ENCODE measurements at regions not wholly inside any gene's neighbourhood (a gene's known extent, or its start where the extent isn't known, plus 50 kb on each side); places are given as distances from the start of the nearest gene placed in this dataset.
"Not testable (repeated sequence)": the region's sequence is repeated elsewhere in the genome, so short reads cannot be mapped to it uniquely, and the experiment has no call there.

GRCh38 chr5:174497939-174498338, 226.4 kb upstream of the MSX2 start:
- peaks cover 12% of the 10 kb centered on the region for H3K27me3 Mint-ChIP-seq (ENCODE audit: low read depth)
- H3K36me3 Mint-ChIP-seq (ENCODE audit: low read depth); DNase-seq; CTCF ChIA-PET; H3K9me3 Mint-ChIP-seq; H3K27ac Mint-ChIP-seq; intact Hi-C loops (cut with micrococcal nuclease); H3K4me3 Mint-ChIP-seq; H3K4me1 Mint-ChIP-seq (ENCODE audit: low read depth): not testable (repeated sequence)

DNA sequence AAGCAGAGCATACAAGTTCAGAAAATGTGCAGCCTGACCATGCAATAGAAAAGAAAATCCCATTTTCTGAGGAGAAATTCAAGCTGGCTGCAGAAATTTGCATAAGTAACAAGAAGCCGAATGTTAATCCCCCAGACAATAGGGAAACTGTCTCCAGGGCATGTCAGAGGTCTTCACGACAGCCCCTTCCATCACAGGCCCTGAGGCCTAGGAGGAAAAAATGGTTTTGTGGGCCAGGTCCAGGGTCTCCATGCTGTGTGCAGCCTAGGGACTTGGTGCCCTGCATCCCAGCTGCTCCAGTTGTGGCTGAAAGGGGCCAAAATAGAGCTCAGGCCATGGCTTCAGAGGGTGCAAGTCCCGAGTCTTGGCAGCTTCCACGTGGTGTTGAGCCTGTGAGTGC, 225.8 kb upstream of the MSX2 start:
- H3K4me3 Mint-ChIP-seq; H3K27ac Mint-ChIP-seq; H3K36me3 Mint-ChIP-seq (ENCODE audit: low read depth); intact Hi-C loops (cut with micrococcal nuclease); H3K9me3 Mint-ChIP-seq; CTCF ChIA-PET; DNase-seq; H3K4me1 Mint-ChIP-seq (ENCODE audit: low read depth): not testable (repeated sequence)
- H3K27me3 Mint-ChIP-seq (ENCODE audit: low read depth) = peaks cover 12% of the 10 kb centered on the region

GRCh38 chr5:174500636-174501035, 223.7 kb upstream of the MSX2 start:
- peaks cover 8% of the 10 kb centered on the region for H3K9me3 Mint-ChIP-seq

DNA sequence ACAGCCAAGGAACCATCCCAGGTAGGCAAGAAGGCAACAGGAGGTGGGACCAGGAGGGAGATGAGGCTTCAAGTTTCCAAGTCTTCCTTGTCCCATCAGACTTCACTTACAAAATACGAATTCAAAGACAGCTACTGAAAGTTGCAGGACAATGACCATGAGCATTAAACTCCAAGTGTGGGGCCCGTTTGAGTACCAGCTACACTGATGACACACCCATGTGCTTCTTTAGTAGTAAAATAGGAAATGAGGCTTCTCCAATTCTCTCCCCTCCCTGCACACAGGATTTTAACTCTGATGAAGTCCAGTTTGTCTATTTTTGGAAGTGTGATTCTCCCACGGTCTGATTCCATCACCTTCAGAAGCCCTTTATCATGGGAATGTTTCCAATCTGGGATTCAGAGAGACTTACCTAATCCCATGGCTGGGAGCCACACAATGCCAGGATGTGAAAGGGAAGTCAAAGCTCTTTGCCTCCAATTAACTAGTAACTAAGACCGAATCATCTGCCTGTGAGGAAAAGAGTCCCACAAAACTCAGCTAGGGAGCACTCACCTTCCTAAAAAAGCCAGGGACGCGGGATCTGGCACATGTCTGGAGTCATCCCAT, 222.8 kb upstream of the MSX2 start:
- DNase-seq = no peak
- intact Hi-C loops (cut with micrococcal nuclease) = no loop called here
- Mint-ChIP-seq H3K9me3 (peaks cover 8% of the 10 kb centered on the region), H3K27me3 (ENCODE audit: low read depth) (peaks cover 10% of the 10 kb centered on the region), H3K4me3 (no peak overlapping the region), H3K27ac (no peak overlapping the region), H3K36me3 (ENCODE audit: low read depth) (no peaks in the 10 kb centered on the region), H3K4me1 (ENCODE audit: low read depth) (no peaks in the 10 kb centered on the region)
- CTCF ChIA-PET = no interaction called here

More at GRCh38 chr5:174500636-174501035, 223.7 kb upstream of the MSX2 start:
- Mint-ChIP-seq H3K27me3 (ENCODE audit: low read depth) (peaks cover 10% of the 10 kb centered on the region), H3K27ac (no peak overlapping the region), H3K4me1 (ENCODE audit: low read depth) (no peaks in the 10 kb centered on the region), H3K4me3 (no peak overlapping the region), H3K36me3 (ENCODE audit: low read depth) (no peaks in the 10 kb centered on the region)
- CTCF ChIA-PET = no interaction called here
- intact Hi-C loops (cut with micrococcal nuclease) = no loop called here
- no peak for DNase-seq

GRCh38 chr5:174503086-174503460, 221.3 kb upstream of the MSX2 start:
- no peaks in the 10 kb centered on the region for H3K4me1 Mint-ChIP-seq (ENCODE audit: low read depth)
- peaks cover 10% of the 10 kb centered on the region for H3K27me3 Mint-ChIP-seq (ENCODE audit: low read depth)
- no peak overlapping the region for H3K27ac Mint-ChIP-seq
- intact Hi-C loops (cut with micrococcal nuclease) = no loop called here
- no peak for DNase-seq
- H3K9me3 Mint-ChIP-seq = peaks cover 3% of the 10 kb centered on the region
- no peak overlapping the region for H3K4me3 Mint-ChIP-seq
- H3K36me3 Mint-ChIP-seq (ENCODE audit: low read depth) = no peaks in the 10 kb centered on the region
- CTCF ChIA-PET = no interaction called here

GRCh38 chr5:174503461-174504265, 220.7 kb upstream of the MSX2 start:
- DNase-seq = no peak
- peaks cover 10% of the 10 kb centered on the region for H3K27me3 Mint-ChIP-seq (ENCODE audit: low read depth)
- no peaks in the 10 kb centered on the region for H3K9me3 Mint-ChIP-seq
- H3K27ac Mint-ChIP-seq = no peak overlapping the region
- intact Hi-C loops (cut with micrococcal nuclease) = no loop called here
- no peaks in the 10 kb centered on the region for H3K4me1 Mint-ChIP-seq (ENCODE audit: low read depth)
- CTCF ChIA-PET = no interaction called here
- no peak overlapping the region for H3K4me3 Mint-ChIP-seq
- no peaks in the 10 kb centered on the region for H3K36me3 Mint-ChIP-seq (ENCODE audit: low read depth)

DNA sequence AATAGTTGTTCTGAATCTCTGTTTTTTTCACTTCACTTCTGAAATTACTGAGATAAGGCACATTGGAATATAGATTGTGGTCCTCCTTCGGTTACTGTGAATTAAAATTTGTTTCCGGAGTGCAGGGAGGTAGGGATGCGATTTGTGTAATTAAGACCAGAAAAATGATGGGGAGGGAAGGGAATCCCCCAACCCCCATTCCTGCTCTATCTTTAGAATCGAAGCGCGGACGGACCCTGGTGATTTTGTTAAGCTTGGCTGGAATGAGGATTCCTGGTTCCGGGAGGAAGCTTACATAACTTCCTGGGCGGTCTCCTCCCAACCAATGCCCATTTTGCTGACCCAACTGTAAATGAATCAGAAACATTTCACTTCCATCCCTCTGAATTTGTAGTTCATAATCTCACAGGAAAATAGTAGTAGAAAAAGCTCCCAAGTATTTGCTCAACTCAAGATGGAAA, 220.1 kb upstream of the MSX2 start:
- CTCF ChIA-PET = no interaction called here
- Mint-ChIP-seq H3K4me3 (no peak overlapping the region), H3K9me3 (no peaks in the 10 kb centered on the region), H3K27me3 (ENCODE audit: low read depth) (peaks cover 10% of the 10 kb centered on the region), H3K36me3 (ENCODE audit: low read depth) (no peaks in the 10 kb centered on the region), H3K27ac (no peak overlapping the region), H3K4me1 (ENCODE audit: low read depth) (no peaks in the 10 kb centered on the region)
- DNase-seq = no peak
- intact Hi-C loops (cut with micrococcal nuclease) = no loop called here

GRCh38 chr5:174505621-174506020, 218.8 kb upstream of the MSX2 start:
- Mint-ChIP-seq H3K36me3 (ENCODE audit: low read depth) (no peaks in the 10 kb centered on the region), H3K9me3 (no peaks in the 10 kb centered on the region), H3K27ac (no peak overlapping the region), H3K4me3 (no peak overlapping the region), H3K27me3 (ENCODE audit: low read depth) (peaks cover 8% of the 10 kb centered on the region), H3K4me1 (ENCODE audit: low read depth) (no peaks in the 10 kb centered on the region)
- CTCF ChIA-PET = no interaction called here
- DNase-seq = no peak
- intact Hi-C loops (cut with micrococcal nuclease) = no loop called here

DNA sequence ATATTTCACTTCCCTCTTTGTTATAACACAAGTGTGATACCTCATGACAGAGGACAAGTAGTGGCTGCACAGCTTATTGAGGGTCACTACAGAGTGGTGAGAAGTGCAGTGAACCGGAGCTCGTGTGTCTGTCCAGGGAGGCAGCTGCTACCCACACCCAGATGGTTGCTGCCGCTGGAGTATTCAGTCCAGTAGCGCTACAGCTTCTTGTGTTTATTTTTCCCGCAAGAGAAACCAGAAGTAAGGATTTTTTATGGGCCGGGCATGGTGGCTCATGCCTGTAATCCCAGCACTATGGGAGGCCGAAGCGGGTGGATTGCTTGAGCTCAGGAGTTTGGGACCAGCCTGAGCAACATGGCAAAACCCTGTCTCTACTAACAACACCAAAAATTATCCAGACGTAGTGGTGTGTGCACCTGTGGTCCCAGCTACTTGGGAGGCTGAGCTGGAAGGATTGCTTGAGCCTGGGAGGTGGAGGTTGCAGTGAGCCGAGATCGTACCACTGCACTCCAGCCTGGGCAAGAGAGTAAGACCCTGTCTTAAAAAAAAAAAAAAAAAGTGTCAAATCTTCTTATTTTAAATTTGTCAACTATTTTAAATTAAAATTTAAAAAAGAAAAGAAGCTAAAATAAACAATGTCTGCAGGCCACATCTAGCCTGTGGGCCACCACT, 213.5 kb upstream of the MSX2 start:
- H3K36me3 Mint-ChIP-seq (ENCODE audit: low read depth); intact Hi-C loops (cut with micrococcal nuclease); H3K4me1 Mint-ChIP-seq (ENCODE audit: low read depth); H3K27ac Mint-ChIP-seq; H3K27me3 Mint-ChIP-seq (ENCODE audit: low read depth); H3K4me3 Mint-ChIP-seq; H3K9me3 Mint-ChIP-seq; CTCF ChIA-PET; DNase-seq: not testable (repeated sequence)

DNA sequence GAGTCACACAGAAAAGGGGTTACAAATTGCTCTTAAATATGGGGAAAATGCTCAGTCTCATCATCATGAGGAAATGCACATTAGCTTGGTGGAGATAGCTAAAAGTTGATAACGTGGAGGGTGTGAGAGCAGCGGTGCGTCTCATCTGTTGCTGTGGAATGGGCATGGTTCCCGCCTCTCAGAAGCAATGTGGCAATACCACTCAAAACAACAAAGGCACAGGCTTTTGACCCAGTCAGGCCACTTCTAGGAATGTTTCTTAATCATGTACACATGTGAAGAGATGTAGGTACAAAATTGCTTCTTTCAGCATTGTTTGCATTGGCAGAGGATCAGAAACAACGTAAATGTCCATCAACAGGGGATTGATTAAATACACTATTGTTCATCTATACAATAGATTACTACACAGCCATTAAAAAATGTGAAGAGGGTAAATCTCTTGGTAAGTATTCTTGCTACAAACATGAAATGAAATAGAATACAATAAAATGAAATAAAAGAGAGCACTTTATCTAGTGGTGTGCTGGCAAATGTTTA, 212.6 kb upstream of the MSX2 start:
- no peak overlapping the region for H3K27ac Mint-ChIP-seq
- CTCF ChIA-PET = no interaction called here
- no peak for DNase-seq
- intact Hi-C loops (cut with micrococcal nuclease) = no loop called here
- H3K4me1 Mint-ChIP-seq (ENCODE audit: low read depth) = no peaks in the 10 kb centered on the region
- peaks cover 3% of the 10 kb centered on the region for H3K27me3 Mint-ChIP-seq (ENCODE audit: low read depth)
- no peak overlapping the region for H3K4me3 Mint-ChIP-seq
- no peaks in the 10 kb centered on the region for H3K36me3 Mint-ChIP-seq (ENCODE audit: low read depth)
- H3K9me3 Mint-ChIP-seq = no peaks in the 10 kb centered on the region

DNA sequence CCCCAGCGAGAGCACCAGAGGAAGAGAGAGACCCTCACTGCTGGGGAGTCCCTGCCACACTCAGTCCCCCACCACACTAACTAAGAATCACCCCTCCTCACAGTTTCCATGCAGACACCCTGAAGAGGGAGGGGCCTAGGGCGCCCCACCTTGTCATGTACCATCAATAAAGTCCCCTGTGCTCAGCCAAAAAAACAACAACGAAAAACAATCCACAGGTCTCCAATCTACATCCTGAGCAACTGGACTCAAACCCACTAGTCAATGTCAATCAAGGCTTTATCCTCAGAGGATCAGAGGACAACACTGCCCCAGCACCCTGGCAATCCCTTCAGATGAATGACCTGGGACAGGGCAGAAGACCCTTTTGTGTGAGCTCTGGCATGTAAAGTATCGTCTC, 210.1 kb upstream of the MSX2 start:
- peaks cover 7% of the 10 kb centered on the region for H3K27me3 Mint-ChIP-seq (ENCODE audit: low read depth)
- CTCF ChIA-PET = interaction anchor here (0.7 kb wide), 1 partner anchor 101 kb away, joined by 3 read pairs; no protein-coding TSS in a partner anchor
- intact Hi-C loops (cut with micrococcal nuclease) = no loop called here
- no peak for DNase-seq
- H3K9me3 Mint-ChIP-seq = no peaks in the 10 kb centered on the region
- H3K4me3 Mint-ChIP-seq = no peak overlapping the region
- no peaks in the 10 kb centered on the region for H3K4me1 Mint-ChIP-seq (ENCODE audit: low read depth)
- H3K27ac Mint-ChIP-seq = no peak overlapping the region
- H3K36me3 Mint-ChIP-seq (ENCODE audit: low read depth) = no peaks in the 10 kb centered on the region

DNA sequence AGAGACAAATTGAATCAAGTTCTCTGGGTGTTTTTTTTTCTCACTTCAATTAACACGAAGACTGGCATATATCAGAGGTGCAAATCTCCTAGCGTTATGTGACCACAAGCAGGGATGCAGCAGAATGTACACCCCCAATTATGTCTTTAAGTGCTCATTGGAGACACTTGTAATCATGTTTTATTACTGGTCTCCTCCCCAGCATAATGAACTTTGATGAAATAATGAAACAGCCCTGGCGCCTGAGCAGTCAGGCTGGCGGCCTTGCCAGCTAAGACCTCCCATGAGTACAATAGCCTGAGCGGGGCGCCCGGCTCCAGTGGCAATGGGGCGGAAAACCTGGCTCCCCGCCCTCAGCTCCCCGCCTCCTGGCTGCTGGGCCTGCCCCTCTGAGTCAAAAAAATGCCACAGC, 209.4 kb upstream of the MSX2 start:
- intact Hi-C loops (cut with micrococcal nuclease) = no loop called here
- Mint-ChIP-seq H3K27ac (no peak overlapping the region), H3K4me1 (ENCODE audit: low read depth) (no peaks in the 10 kb centered on the region), H3K9me3 (no peaks in the 10 kb centered on the region), H3K4me3 (no peak overlapping the region), H3K36me3 (ENCODE audit: low read depth) (no peaks in the 10 kb centered on the region), H3K27me3 (ENCODE audit: low read depth) (peaks cover 7% of the 10 kb centered on the region)
- DNase-seq = no peak
- CTCF ChIA-PET = interaction anchor here (0.7 kb wide), 1 partner anchor 101 kb away, joined by 3 read pairs; no protein-coding TSS in a partner anchor
